Fibroblast of lung (primary cell): ENCODE measurements at regions not wholly inside any gene's neighbourhood (a gene's known extent, or its start where the extent isn't known, plus 50 kb on each side); places are given as distances from the start of the nearest gene placed in this dataset.
"Not testable (repeated sequence)": the region's sequence is repeated elsewhere in the genome, so short reads cannot be mapped to it uniquely, and the experiment has no call there.

Experiments
- EZH2 ChIP-seq: IDR thresholded peaks from 2 replicates; pipeline ENCODE4 v1.5.1; 2012; ENCODE audit warnings: low read length, control low read depth, mild to moderate bottlenecking; ENCODE audit errors: missing control alignments
- TF ChIP-seq, protein P1 (sequence below), 2 donors: IDR thresholded peaks in 1 of 2; conservative IDR thresholded peaks in 1 of 2; 1 replicate in 1 of 2; 2 replicates in 1 of 2; pipeline ENCODE4 v1.5.1; 2011 to 2012; ENCODE audit warnings: low read length in 2 of 2, control low read depth in 1 of 2, inconsistent platforms in 1 of 2, low read depth in 1 of 2, mild to moderate bottlenecking in 1 of 2

DNA sequence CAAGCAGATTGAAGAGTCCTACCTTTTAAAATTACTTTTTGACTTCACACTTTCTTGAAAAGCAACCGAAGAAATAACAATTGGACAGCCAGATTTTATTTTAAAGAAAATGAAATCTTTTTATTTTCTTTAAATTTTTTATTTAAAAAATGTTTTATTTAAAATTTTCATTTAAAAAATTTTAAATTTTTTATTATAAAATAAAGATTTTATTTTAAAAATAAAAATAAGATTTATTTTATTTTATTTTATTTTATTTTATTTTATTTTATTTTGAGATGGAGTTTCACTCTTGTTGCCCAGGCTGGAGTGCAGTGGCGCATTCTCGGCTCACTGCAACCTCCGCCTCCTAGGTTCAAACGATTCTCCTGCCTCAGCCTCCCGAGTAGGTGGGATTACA, 144.5 kb downstream of the GPR85 start:
- TF ChIP-seq, protein P1, sequence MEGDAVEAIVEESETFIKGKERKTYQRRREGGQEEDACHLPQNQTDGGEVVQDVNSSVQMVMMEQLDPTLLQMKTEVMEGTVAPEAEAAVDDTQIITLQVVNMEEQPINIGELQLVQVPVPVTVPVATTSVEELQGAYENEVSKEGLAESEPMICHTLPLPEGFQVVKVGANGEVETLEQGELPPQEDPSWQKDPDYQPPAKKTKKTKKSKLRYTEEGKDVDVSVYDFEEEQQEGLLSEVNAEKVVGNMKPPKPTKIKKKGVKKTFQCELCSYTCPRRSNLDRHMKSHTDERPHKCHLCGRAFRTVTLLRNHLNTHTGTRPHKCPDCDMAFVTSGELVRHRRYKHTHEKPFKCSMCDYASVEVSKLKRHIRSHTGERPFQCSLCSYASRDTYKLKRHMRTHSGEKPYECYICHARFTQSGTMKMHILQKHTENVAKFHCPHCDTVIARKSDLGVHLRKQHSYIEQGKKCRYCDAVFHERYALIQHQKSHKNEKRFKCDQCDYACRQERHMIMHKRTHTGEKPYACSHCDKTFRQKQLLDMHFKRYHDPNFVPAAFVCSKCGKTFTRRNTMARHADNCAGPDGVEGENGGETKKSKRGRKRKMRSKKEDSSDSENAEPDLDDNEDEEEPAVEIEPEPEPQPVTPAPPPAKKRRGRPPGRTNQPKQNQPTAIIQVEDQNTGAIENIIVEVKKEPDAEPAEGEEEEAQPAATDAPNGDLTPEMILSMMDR (conservative IDR thresholded peaks at IDR 0.05 in 1 of 2, IDR thresholded peaks at IDR 0.05 in 1 of 2; ENCODE audit: low read depth in 1 of 2, low read length in 2 of 2) = not testable (repeated sequence)
- not testable (repeated sequence) for TF ChIP-seq EZH2
